Uterus (tissue), 2 donors: ENCODE measurements at regions not wholly inside any gene's neighbourhood (a gene's known extent, or its start where the extent isn't known, plus 50 kb on each side); places are given as distances from the start of the nearest gene placed in this dataset.

ENCODE experiments used
- CTCF ChIP-seq, 4 experiments: fragments of 200-600 bp in 2 of 4; fragments of 450-650 bp in 2 of 4; sonication (generic) in 2 of 4; IDR thresholded peaks; one replicate each; pipeline ENCODE4 v1.5.1; 2016 to 2019; ENCODE audit warnings: antibody characterized with exemption in 4 of 4, mild to moderate bottlenecking in 2 of 4, moderate library complexity in 1 of 4
- POLR2A ChIP-seq, 2 donors: fragments of 450-650 bp; IDR thresholded peaks; one replicate each; pipeline ENCODE4 v1.6.1; 2016; ENCODE audit warnings: antibody characterized with exemption in 2 of 2, mild to moderate bottlenecking in 1 of 2, moderate library complexity in 1 of 2

DNA sequence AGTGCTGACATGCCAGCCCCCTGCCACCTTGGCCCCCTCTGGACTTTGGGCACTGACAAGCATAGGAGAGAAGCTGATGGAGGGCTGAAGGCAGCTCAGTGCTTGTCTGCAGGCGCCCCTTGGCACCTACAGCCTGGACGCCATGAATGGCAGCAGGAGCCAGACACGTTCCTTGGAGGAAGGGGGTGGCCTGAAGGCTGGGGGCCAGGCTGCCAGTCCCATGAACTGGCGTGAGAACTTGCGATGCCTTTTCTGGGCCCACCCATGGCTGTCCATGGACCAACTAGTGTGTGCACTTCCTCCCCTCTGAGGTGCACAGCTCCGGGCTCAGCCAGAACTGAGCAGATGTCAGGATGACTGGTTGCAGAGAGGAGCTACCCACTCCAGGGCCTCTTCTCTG lies 99.0 kb upstream of the RANBP6 start:
- TF ChIP-seq CTCF (IDR thresholded peaks at IDR 0.05) (no peak), POLR2A (IDR thresholded peaks at IDR 0.05) (no peak)
